GM12878 (cell line): ENCODE measurements at regions not wholly inside any gene's neighbourhood (a gene's known extent, or its start where the extent isn't known, plus 50 kb on each side); places are given as distances from the start of the nearest gene placed in this dataset.

Source experiments
- ATAC-seq: fragments of 200-7000 bp; cut with Tn5 transposase; 3 replicates; pipeline ENCODE4 v1.9.1; 2020; ENCODE audit warnings: mild to moderate bottlenecking, moderate library complexity
- BruUV-seq: library from RNA; stranded (reverse); fragments of 400-500 nt; replicated peaks from 2 replicates; lab custom pipeline; 2021; lab: Mats Ljungman, UMichigan
- CTCF ChIA-PET: fragments of 300-600 bp; sonication (Branson Sonifier 250); formaldehyde crosslinking; extraction: SDS; loops from one replicate; lab custom pipeline; 2021; ENCODE audit warnings: inconsistent platforms; lab: Yijun Ruan, JAX
- POLR2A ChIA-PET: fragments of 350-600 bp; formaldehyde crosslinking; extraction: SDS; loops from one replicate; lab custom pipeline; 2021; ENCODE audit warnings: inconsistent platforms; lab: Charles Lee
- RAD21 ChIA-PET: fragments of 300-600 bp; sonication (Branson Sonifier 250); formaldehyde crosslinking; loops from one replicate; lab custom pipeline; 2023; ENCODE audit warnings: antibody characterized with exemption; ENCODE audit not compliant: unreplicated experiment; lab: Charles Lee
- SMC1A ChIA-PET: fragments of 300-600 bp; sonication (Branson Sonifier 250); formaldehyde crosslinking; loops from one replicate; lab custom pipeline; 2023; ENCODE audit not compliant: unreplicated experiment, uncharacterized antibody; lab: Charles Lee
- DNase-seq: peaks from one replicate; pipeline ENCODE4 v3.0.0-alpha.2; 2011; ENCODE audit warnings: low read depth, low spot score
- FAIRE-seq: peaks from 3 replicates; lab custom pipeline; 2011; peaks lifted over from hg19 to GRCh38; lab: Jason Lieb, UNC
- H2AFZ ChIP-seq: 2 replicates; pipeline ENCODE4 v1.6.0; 2011; ENCODE audit warnings: low read depth, low read length, control low read depth; ENCODE audit not compliant: control insufficient read depth
- H3K27ac ChIP-seq: 2 replicates; pipeline ENCODE4 v1.5.1; 2011; ENCODE audit warnings: control low read depth; ENCODE audit not compliant: control insufficient read depth, insufficient read depth
- H3K27me3 ChIP-seq, 2 experiments: replicated peaks in 1 of 2; 2 replicates each; pipeline versions ENCODE4 v1.6.0 to v1.6.1; 2011; ENCODE audit warnings: low read length in 1 of 2; ENCODE audit not compliant: control insufficient read depth in 2 of 2, insufficient read depth in 2 of 2
- H3K36me3 ChIP-seq, 2 experiments: 2 replicates each; pipeline ENCODE4 v1.5.1; 2011; ENCODE audit warnings: low read length in 1 of 2; ENCODE audit not compliant: control insufficient read depth in 2 of 2, insufficient read depth in 2 of 2
- H3K4me1 ChIP-seq: 2 replicates; pipeline ENCODE4 v1.6.1; 2011; ENCODE audit warnings: mild to moderate bottlenecking, low read length, moderate library complexity, mixed read lengths; ENCODE audit not compliant: control insufficient read depth, insufficient read depth
- H3K4me2 ChIP-seq: 2 replicates; pipeline ENCODE4 v1.6.0; 2011; ENCODE audit warnings: control low read depth; ENCODE audit not compliant: control insufficient read depth, insufficient read depth
- H3K4me3 ChIP-seq: fragments of 200-600 bp; sonication (generic); 2 replicates; pipeline ENCODE4 v1.5.1; 2016
- H3K79me2 ChIP-seq: 2 replicates; pipeline ENCODE4 v1.6.0; 2011; ENCODE audit warnings: low read length; ENCODE audit not compliant: control insufficient read depth, insufficient read depth
- H3K9ac ChIP-seq: 2 replicates; pipeline ENCODE4 v1.8.0; 2011; ENCODE audit warnings: low read length, control low read depth, mixed read lengths; ENCODE audit not compliant: control insufficient read depth, insufficient read depth
- H3K9me3 ChIP-seq: replicated peaks from 3 replicates; pipeline ENCODE4 v1.5.1; 2011; ENCODE audit warnings: mild to moderate bottlenecking, low read length; ENCODE audit not compliant: control insufficient read depth, insufficient read depth
- H4K20me1 ChIP-seq: 2 replicates; pipeline ENCODE4 v1.6.0; 2011; ENCODE audit not compliant: control insufficient read depth, insufficient read depth
- BRCA1 ChIP-seq: IDR thresholded peaks from 2 replicates; pipeline ENCODE4 v1.6.1; 2011; ENCODE audit warnings: low read depth, low read length, improper control_type of control experiment
- CHD2 ChIP-seq: IDR thresholded peaks from 2 replicates; pipeline ENCODE4 v1.6.1; 2011; ENCODE audit warnings: low read depth, low read length, improper control_type of control experiment, borderline replicate concordance
- ESRRA ChIP-seq: IDR thresholded peaks from 2 replicates; pipeline ENCODE4 v1.6.1; 2012; ENCODE audit warnings: mild to moderate bottlenecking, low read length, improper control_type of control experiment
- EZH2 ChIP-seq: IDR thresholded peaks from 2 replicates; pipeline ENCODE4 v1.6.1; 2012; ENCODE audit warnings: low read depth, mild to moderate bottlenecking, control low read depth, inconsistent platforms, low read length, borderline replicate concordance; ENCODE audit not compliant: control insufficient read depth
- JUNB ChIP-seq: IDR thresholded peaks from 2 replicates; pipeline ENCODE4 v1.6.1; 2016; ENCODE audit warnings: antibody characterized with exemption, mild to moderate bottlenecking
- MEF2A ChIP-seq: IDR thresholded peaks from 2 replicates; pipeline ENCODE4 v1.6.1; 2011; ENCODE audit warnings: low read depth, mild to moderate bottlenecking, low read length, moderate library complexity; ENCODE audit not compliant: insufficient read depth
- NR2F1 ChIP-seq: fragments of 450-650 bp; conservative IDR thresholded peaks from 2 replicates; pipeline ENCODE4 v1.6.1; 2017; ENCODE audit warnings: mild to moderate bottlenecking
- POLR2A ChIP-seq: IDR thresholded peaks from 2 replicates; pipeline ENCODE4 v1.6.1; 2011; ENCODE audit warnings: low read depth, mild to moderate bottlenecking, low read length
- RBBP5 ChIP-seq: fragments of 200-600 bp; sonication (generic); conservative IDR thresholded peaks from 2 replicates; pipeline ENCODE4 v1.6.1; 2016
- SUZ12 ChIP-seq: fragments of 200-600 bp; sonication (generic); IDR thresholded peaks from one replicate; pipeline ENCODE4 v1.6.1; 2018; ENCODE audit warnings: antibody characterized with exemption, mild to moderate bottlenecking; ENCODE audit not compliant: unreplicated experiment
- TCF7 ChIP-seq: IDR thresholded peaks from 2 replicates; pipeline ENCODE4 v1.6.1; 2014; ENCODE audit warnings: antibody characterized with exemption, borderline replicate concordance
- YBX1 ChIP-seq: fragments of 450-650 bp; IDR thresholded peaks from 2 replicates; pipeline ENCODE4 v1.6.1; 2016; ENCODE audit warnings: antibody characterized with exemption
- ZZZ3 ChIP-seq: IDR thresholded peaks from 2 replicates; pipeline ENCODE4 v1.6.1; 2011; ENCODE audit warnings: low read depth; ENCODE audit not compliant: control insufficient read depth, insufficient read length
- WGBS: methylation state at CpG from one replicate; pipeline ENCODE4 v1.1.6; 2016; ENCODE audit warnings: low lambda C conversion rate; ENCODE audit not compliant: insufficient replicate concordance, insufficient coverage; ENCODE audit errors: missing lambda C conversion rate; 5-methylcytosine and 5-hydroxymethylcytosine counted together
- in situ Hi-C: fragments of 300-500 bp; cut with MboI; formaldehyde crosslinking; loops from 9 replicates; pipeline ENCODE4 v1.14.3; 2018; ENCODE audit warnings: mixed read lengths
- intact Hi-C: fragments of 100-400 bp; cut with micrococcal nuclease; formaldehyde crosslinking; loops from one replicate; pipeline ENCODE4 v1.14.2; 2022; ENCODE audit not compliant: unreplicated experiment
- TF ChIP-seq, protein P1 (sequence below): IDR thresholded peaks from 2 replicates; pipeline ENCODE4 v1.6.1; 2011; ENCODE audit warnings: mild to moderate bottlenecking, low read depth, low read length, moderate library complexity; ENCODE audit not compliant: insufficient replicate concordance
- TF ChIP-seq, protein P2 (sequence below): fragments of 450-650 bp; IDR thresholded peaks from 2 replicates; pipeline ENCODE4 v1.6.1; 2017; ENCODE audit warnings: borderline replicate concordance
- TF ChIP-seq, protein P3 (sequence below): fragments of 150-350 bp; IDR thresholded peaks from 2 replicates; pipeline ENCODE4 v1.6.1; 2014; ENCODE audit warnings: mild to moderate bottlenecking, low read depth, low read length
- TF ChIP-seq, protein P4 (sequence below): fragments of 450-650 bp; IDR thresholded peaks from 2 replicates; pipeline ENCODE4 v1.6.1; 2016; ENCODE audit warnings: mild to moderate bottlenecking
- TF ChIP-seq, protein P5 (sequence below): IDR thresholded peaks from 2 replicates; pipeline ENCODE4 v1.6.1; 2012; ENCODE audit warnings: low read depth, low read length, improper control_type of control experiment

DNA sequence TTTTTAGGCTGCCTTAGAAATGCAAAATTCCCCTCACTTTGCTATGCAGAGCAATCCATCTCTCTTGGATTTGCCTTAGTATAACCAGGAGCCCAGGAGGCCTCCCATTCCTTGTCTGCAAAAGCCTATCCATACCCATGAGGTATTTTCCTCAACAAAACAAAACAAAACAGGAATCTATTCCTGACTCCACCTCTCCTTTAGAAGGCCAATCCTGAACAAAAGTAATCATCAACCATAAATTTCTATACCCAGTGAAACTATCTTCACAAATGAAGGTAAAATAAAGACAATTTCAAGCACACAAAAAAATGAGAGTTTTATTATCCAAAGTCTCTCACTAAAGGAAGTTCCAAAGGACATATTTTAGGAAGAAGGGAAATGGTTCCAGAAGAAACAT lies 365.7 kb downstream of the KCNRG start (continued):
- TF ChIP-seq, protein P1, sequence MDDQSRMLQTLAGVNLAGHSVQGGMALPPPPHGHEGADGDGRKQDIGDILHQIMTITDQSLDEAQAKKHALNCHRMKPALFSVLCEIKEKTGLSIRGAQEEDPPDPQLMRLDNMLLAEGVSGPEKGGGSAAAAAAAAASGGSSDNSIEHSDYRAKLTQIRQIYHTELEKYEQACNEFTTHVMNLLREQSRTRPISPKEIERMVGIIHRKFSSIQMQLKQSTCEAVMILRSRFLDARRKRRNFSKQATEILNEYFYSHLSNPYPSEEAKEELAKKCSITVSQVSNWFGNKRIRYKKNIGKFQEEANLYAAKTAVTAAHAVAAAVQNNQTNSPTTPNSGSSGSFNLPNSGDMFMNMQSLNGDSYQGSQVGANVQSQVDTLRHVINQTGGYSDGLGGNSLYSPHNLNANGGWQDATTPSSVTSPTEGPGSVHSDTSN: no peak
- TF ChIP-seq TCF7: no peak
- TF ChIP-seq, protein P2, sequence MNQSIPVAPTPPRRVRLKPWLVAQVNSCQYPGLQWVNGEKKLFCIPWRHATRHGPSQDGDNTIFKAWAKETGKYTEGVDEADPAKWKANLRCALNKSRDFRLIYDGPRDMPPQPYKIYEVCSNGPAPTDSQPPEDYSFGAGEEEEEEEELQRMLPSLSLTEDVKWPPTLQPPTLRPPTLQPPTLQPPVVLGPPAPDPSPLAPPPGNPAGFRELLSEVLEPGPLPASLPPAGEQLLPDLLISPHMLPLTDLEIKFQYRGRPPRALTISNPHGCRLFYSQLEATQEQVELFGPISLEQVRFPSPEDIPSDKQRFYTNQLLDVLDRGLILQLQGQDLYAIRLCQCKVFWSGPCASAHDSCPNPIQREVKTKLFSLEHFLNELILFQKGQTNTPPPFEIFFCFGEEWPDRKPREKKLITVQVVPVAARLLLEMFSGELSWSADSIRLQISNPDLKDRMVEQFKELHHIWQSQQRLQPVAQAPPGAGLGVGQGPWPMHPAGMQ: no peak

DNA sequence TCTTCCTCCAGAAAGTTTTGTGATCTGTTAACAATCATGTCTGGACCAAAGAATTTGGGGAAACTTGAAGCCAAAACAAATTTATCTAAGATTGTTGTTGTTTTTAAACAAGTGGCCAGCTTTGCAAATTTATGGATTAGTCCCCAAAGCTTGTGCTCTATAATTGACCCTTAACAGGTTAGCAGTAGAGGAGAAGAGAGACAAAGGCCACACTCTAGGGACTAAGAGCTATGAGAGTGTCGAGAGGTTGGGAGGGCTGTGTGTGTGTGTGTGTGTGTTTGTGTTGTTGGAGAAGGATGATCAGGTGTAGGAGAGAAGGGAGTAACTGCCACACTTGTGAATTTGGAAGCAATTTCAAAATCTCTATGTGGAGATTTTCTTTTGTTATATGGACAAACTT lies 367.3 kb downstream of the KCNRG start:
- Histone ChIP-seq H3K4me2 (no peak overlapping the region), H3K36me3 (no peaks in the 10 kb centered on the region), H4K20me1 (no peaks in the 10 kb centered on the region), H3K79me2 (no peaks in the 10 kb centered on the region), H3K27me3 (no peaks in the 10 kb centered on the region; a peak in 2 of 4 replicates), H3K9me3 (peaks cover 9% of the 10 kb centered on the region; the same call in 2 of the 3 replicates), H2AFZ (no peak overlapping the region), H3K4me3 (no peak overlapping the region), H3K4me1 (no peaks in the 10 kb centered on the region), H3K27ac (no peak overlapping the region), H3K9ac (no peak overlapping the region)
- RAD21 ChIA-PET: no interaction called here
- FAIRE-seq (no peak), DNase-seq (no peak), ATAC-seq (no peak)
- SMC1A ChIA-PET: no interaction called here
- WGBS: 19% methylated on average over 1 of the region's 1 CpG
- no TSS peak for BruUV-seq
- intact Hi-C loops (no loop called here), in situ Hi-C loops (no loop called here)
- POLR2A ChIA-PET: no interaction called here
- CTCF ChIA-PET: no interaction called here
- TF ChIP-seq POLR2A: no peak
- no peak for TF ChIP-seq ESRRA
- no peak for TF ChIP-seq NR2F1
- TF ChIP-seq CHD2: no peak
- TF ChIP-seq, protein P3, sequence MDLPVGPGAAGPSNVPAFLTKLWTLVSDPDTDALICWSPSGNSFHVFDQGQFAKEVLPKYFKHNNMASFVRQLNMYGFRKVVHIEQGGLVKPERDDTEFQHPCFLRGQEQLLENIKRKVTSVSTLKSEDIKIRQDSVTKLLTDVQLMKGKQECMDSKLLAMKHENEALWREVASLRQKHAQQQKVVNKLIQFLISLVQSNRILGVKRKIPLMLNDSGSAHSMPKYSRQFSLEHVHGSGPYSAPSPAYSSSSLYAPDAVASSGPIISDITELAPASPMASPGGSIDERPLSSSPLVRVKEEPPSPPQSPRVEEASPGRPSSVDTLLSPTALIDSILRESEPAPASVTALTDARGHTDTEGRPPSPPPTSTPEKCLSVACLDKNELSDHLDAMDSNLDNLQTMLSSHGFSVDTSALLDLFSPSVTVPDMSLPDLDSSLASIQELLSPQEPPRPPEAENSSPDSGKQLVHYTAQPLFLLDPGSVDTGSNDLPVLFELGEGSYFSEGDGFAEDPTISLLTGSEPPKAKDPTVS: no peak
- no peak for TF ChIP-seq EZH2
- TF ChIP-seq RBBP5: no peak
- TF ChIP-seq, protein P4, sequence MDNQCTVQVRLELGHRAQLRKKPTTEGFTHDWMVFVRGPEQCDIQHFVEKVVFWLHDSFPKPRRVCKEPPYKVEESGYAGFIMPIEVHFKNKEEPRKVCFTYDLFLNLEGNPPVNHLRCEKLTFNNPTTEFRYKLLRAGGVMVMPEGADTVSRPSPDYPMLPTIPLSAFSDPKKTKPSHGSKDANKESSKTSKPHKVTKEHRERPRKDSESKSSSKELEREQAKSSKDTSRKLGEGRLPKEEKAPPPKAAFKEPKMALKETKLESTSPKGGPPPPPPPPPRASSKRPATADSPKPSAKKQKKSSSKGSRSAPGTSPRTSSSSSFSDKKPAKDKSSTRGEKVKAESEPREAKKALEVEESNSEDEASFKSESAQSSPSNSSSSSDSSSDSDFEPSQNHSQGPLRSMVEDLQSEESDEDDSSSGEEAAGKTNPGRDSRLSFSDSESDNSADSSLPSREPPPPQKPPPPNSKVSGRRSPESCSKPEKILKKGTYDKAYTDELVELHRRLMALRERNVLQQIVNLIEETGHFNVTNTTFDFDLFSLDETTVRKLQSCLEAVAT: no peak
- TF ChIP-seq BRCA1: no peak
- TF ChIP-seq MEF2A: no peak
- no peak for TF ChIP-seq JUNB
- no peak for TF ChIP-seq ZZZ3
- TF ChIP-seq, protein P5, sequence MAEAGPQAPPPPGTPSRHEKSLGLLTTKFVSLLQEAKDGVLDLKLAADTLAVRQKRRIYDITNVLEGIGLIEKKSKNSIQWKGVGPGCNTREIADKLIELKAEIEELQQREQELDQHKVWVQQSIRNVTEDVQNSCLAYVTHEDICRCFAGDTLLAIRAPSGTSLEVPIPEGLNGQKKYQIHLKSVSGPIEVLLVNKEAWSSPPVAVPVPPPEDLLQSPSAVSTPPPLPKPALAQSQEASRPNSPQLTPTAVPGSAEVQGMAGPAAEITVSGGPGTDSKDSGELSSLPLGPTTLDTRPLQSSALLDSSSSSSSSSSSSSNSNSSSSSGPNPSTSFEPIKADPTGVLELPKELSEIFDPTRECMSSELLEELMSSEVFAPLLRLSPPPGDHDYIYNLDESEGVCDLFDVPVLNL: no peak
- no peak for TF ChIP-seq SUZ12
- TF ChIP-seq YBX1: no peak
